GM12873 (cell line): ENCODE measurements at regions not wholly inside any gene's neighbourhood (a gene's known extent, or its start where the extent isn't known, plus 50 kb on each side); places are given as distances from the start of the nearest gene placed in this dataset.

Source experiments
- TF ChIP-seq, protein P1 (sequence below): IDR thresholded peaks from 2 replicates; pipeline ENCODE4 v1.5.1; 2012; ENCODE audit warnings: low read depth, mild to moderate bottlenecking, moderate library complexity, low read length, control low read depth; ENCODE audit not compliant: insufficient read depth; ENCODE audit errors: missing control alignments

DNA sequence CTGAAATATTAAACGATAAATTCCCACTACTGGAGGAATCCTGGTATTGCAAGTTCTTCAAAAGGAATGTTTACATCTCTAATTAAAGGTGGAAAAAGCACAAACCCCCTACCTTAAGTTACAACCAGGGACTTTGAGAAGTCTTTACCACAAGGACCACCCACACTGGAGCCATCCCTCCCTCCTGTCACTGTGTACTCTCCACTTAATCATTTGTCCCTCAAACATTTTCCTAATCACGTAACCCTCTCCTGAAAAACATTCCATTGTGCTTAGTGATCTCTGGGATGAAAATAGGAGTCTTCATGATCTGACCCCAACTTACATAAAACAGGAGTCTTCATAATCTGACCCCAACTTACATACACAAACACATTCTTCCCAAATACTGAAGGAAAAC lies 85.7 kb downstream of the SUCLG1 start:
- TF ChIP-seq, protein P1, sequence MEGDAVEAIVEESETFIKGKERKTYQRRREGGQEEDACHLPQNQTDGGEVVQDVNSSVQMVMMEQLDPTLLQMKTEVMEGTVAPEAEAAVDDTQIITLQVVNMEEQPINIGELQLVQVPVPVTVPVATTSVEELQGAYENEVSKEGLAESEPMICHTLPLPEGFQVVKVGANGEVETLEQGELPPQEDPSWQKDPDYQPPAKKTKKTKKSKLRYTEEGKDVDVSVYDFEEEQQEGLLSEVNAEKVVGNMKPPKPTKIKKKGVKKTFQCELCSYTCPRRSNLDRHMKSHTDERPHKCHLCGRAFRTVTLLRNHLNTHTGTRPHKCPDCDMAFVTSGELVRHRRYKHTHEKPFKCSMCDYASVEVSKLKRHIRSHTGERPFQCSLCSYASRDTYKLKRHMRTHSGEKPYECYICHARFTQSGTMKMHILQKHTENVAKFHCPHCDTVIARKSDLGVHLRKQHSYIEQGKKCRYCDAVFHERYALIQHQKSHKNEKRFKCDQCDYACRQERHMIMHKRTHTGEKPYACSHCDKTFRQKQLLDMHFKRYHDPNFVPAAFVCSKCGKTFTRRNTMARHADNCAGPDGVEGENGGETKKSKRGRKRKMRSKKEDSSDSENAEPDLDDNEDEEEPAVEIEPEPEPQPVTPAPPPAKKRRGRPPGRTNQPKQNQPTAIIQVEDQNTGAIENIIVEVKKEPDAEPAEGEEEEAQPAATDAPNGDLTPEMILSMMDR, result no peak

DNA sequence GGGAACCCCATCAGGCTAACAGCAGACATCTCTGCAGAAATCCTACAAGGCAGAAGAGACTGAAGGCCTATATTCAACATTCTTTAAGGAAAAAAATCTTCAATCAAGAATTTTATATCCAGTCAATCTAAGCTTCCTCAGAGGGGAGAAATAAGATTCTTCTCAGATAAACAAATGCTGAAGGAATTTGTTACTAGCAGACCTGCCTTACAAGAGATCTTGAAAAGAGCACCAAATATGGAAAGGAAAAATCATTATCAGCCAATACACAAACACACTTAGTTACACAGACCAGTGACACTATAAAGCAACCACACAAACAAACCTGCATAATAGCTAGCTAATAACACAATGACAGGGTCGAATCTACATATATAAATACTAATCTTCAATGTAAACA lies 96.5 kb downstream of the SUCLG1 start:
- TF ChIP-seq, protein P1, result no peak

DNA sequence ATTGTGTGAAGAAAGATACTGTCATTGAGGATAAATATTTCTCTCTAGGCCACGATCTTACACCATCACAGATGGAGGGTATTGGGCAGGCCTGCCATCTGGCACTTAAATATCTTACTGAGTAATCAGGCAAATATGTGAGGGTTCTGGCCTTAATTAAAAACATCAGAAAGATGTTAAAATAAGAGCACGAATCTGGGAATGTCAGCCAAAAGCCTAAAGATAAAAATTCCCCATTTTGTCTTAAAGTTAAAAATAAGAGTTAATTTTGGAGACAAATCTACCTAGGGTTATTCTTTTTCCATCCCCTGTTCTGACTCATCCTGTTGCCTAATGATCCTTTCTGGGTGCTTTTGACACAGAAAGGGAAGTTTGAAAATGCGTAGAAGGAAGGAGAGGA lies 121.0 kb downstream of the SUCLG1 start:
- TF ChIP-seq, protein P1, result no peak

DNA sequence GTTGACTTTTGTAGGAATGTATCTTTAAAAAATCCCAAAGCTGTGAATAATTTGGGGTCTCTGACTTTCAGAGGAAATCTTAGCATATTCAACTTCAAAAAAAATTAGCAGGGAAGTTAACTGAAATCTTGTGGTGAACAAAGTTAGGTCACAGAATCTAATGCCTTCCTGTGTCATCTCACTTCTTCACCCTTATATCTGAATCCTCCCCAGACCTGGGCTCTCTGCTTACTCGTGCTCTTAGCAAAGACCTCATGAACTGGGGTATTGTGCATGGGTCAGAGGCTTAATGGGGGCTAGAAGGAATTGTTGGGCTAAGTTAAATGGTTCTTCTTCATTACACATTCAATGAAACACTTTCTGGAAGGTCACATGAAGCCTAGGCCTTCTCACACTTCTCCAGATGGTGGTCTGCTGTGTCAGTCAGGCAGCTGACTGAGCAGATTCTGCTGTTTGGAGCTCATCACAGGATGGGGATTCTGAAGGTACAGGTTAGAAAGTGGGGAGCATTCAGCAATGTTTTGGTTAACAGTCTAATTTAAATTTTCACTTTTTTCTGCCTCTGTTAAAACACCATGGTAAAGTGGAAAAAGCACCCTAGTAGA lies 131.3 kb downstream of the SUCLG1 start:
- TF ChIP-seq, protein P1, result no peak

DNA sequence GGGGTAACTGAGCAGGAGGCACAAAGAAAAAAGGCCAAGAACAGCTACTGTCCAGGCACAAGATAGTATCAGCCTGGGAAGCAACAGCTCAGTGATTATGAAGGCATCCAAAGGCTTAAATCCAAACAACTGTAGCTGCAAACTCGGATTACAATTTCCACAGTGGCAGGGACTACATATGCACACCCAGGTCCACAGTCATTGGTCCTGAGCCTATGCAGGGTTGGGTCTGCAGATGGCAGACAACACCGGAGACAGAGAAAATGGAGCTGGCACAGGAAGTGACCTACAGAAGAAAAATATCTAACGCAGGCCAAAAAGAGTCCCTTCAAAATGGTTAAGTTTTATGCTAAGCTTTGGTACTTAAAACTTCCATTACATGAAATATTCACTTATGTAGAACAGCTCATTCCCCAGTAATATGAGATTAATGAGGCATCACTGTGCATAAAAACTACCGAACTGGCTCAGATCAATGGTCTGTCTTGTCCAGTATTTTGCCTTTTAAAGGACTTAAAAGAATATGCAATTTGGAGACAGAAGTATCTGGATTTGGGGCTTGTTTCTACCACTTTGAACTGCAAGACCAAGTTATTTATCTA lies 132.1 kb downstream of the SUCLG1 start:
- TF ChIP-seq, protein P1, result no peak

DNA sequence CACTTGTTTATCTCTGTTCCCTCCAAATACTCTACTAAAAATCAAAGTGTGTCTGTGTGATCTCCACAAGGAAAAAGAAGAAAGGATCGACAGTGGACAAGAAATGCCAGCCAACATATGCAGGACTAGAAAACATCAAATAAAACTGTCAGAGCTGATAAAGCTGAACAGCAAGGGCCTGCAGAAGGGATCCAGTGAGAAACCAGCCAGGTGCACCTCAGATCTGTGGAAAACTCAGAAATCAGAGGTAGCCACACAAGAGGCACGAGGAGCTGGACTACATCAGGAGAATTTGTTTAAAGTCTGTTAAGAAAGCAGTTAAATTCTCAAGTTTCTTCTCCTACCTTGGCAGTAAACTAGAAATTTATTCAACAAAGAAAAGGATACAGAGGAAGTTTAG lies 135.2 kb downstream of the SUCLG1 start:
- TF ChIP-seq, protein P1, result no peak

DNA sequence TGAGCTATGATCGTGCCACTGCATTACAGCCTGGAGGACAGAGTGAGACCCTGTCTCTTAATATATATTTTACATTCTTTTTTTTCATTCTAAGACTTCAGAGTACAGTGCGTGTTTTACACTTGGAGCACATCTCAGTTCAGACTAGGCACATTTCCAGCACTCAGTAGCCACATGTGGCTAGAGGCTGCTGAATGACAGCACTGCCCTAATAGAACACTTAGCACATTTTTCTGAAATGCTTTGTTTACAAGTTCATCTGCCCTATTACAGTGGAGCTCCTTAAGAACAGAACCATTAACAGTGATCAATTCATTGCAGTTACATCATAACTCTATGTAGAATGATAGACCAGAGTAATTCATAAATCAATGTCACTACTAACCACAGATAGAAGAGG lies 138.1 kb downstream of the SUCLG1 start:
- TF ChIP-seq, protein P1, result no peak
